ENCODE measurements at regions not wholly inside any gene's neighbourhood (a gene's known extent, or its start where the extent isn't known, plus 50 kb on each side); places are given as distances from the start of the nearest gene placed in this dataset.
"Not testable (repeated sequence)": the region's sequence is repeated elsewhere in the genome, so short reads cannot be mapped to it uniquely, and the experiment has no call there.

DNA sequence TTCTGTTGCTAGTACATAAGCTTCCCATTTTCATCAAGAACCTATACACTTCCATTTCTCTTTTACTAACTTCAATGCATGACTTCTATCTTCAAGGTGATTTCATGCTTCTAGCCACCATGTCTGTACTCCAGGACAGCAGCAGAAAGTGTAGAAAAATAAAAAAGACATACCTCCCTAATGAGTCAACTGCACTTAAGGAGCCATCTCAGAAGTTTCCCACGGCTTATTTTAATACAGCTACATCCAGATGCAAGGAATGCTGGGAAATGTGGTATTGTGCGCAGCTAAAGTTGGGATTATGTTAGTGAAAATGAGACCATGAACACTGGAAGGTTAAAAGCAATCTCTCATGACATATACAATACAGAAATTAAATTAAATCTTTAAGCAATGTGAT, 264.7 kb upstream of the ZNF322 start:
- H3K4me3 Mint-ChIP-seq; CTCF ChIA-PET; H3K9me3 Mint-ChIP-seq; H3K27ac Mint-ChIP-seq; H3K27me3 Mint-ChIP-seq (ENCODE audit: low read depth); H3K36me3 Mint-ChIP-seq; DNase-seq (ENCODE audit: low spot score); H3K4me1 Mint-ChIP-seq; ATAC-seq; POLR2A ChIA-PET: not testable (repeated sequence)

DNA sequence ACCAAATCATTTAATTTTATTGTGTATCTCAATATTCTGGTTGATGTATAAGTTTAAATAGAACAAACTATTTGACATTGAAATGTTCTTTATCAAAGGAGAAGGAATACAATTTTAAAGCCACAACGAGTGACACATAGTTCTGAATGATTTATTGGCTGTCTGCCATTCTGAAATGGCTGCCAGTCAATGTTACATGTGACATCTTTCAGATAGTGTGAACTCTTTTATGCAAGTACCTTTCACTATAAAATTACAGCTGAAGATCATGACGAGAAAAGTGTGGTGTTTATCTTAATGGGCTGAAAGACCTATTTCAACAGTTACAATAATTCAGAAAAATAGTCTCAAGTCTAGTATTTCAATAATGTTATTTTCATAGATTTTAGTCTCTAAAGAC, 268.6 kb upstream of the ZNF322 start:
- H3K4me3 Mint-ChIP-seq; ATAC-seq; H3K9me3 Mint-ChIP-seq; H3K4me1 Mint-ChIP-seq; H3K27ac Mint-ChIP-seq; H3K36me3 Mint-ChIP-seq; POLR2A ChIA-PET; CTCF ChIA-PET; H3K27me3 Mint-ChIP-seq (ENCODE audit: low read depth); DNase-seq (ENCODE audit: low spot score): not testable (repeated sequence)

GRCh38 chr6:26937258-26937657, 277.7 kb upstream of the ZNF322 start:
- H3K4me1 Mint-ChIP-seq; POLR2A ChIA-PET; H3K27me3 Mint-ChIP-seq (ENCODE audit: low read depth); H3K27ac Mint-ChIP-seq; DNase-seq (ENCODE audit: low spot score); ATAC-seq; H3K9me3 Mint-ChIP-seq; H3K36me3 Mint-ChIP-seq; CTCF ChIA-PET; H3K4me3 Mint-ChIP-seq: not testable (repeated sequence)

- H3K4me1 Mint-ChIP-seq = peaks cover 15% of the 10 kb centered on the region; the same call in 1 of the 2 replicates
- ATAC-seq; H3K27ac Mint-ChIP-seq; H3K4me3 Mint-ChIP-seq; H3K36me3 Mint-ChIP-seq; POLR2A ChIA-PET; DNase-seq (ENCODE audit: low spot score); CTCF ChIA-PET; H3K27me3 Mint-ChIP-seq (ENCODE audit: low read depth); H3K9me3 Mint-ChIP-seq: not testable (repeated sequence)
These were observed 291.7 kb upstream of the ZNF322 start for GRCh38 chr6:26951211-26951610.

GRCh38 chr6:26956078-26956600, 291.4 kb upstream of the PRSS16 start:
- Mint-ChIP-seq H3K27ac (peak overlapping the region; percentile 94), H3K4me1 (peaks cover 14% of the 10 kb centered on the region; the same call in 1 of the 2 replicates), H3K4me3 (peak overlapping the region; percentile 80)
- H3K9me3 Mint-ChIP-seq; ATAC-seq; H3K36me3 Mint-ChIP-seq; H3K27me3 Mint-ChIP-seq (ENCODE audit: low read depth): not testable (repeated sequence)
- CTCF ChIA-PET = interaction anchor here (2.0 kb wide), 1 partner anchor 122 kb away, joined by 6 read pairs; no protein-coding TSS in a partner anchor
- peak; percentile 67 for TF ChIP-seq NFYB (CRISPR knock-in tag; conservative IDR thresholded peaks at IDR 0.05; ENCODE audit: low read depth)
- DNase-seq (ENCODE audit: low spot score) = peak; percentile 59
- POLR2A ChIA-PET = interaction anchor here (1.0 kb wide), 1 partner anchor 191 kb away, joined by 3 read pairs; a partner anchor contains a TSS

GRCh38 chr6:26956601-26957184, 290.8 kb upstream of the PRSS16 start:
- ATAC-seq = peak; percentile 46; the same call in 1 of the 2 replicates
- Mint-ChIP-seq H3K4me1 (peaks cover 14% of the 10 kb centered on the region; the same call in 1 of the 2 replicates), H3K4me3 (peak overlapping the region; percentile 80)
- not testable (repeated sequence) for H3K9me3 Mint-ChIP-seq; H3K27ac Mint-ChIP-seq; H3K36me3 Mint-ChIP-seq; H3K27me3 Mint-ChIP-seq (ENCODE audit: low read depth)
- peak; percentile 86 for DNase-seq (ENCODE audit: low spot score)
- TF ChIP-seq, protein P1, sequence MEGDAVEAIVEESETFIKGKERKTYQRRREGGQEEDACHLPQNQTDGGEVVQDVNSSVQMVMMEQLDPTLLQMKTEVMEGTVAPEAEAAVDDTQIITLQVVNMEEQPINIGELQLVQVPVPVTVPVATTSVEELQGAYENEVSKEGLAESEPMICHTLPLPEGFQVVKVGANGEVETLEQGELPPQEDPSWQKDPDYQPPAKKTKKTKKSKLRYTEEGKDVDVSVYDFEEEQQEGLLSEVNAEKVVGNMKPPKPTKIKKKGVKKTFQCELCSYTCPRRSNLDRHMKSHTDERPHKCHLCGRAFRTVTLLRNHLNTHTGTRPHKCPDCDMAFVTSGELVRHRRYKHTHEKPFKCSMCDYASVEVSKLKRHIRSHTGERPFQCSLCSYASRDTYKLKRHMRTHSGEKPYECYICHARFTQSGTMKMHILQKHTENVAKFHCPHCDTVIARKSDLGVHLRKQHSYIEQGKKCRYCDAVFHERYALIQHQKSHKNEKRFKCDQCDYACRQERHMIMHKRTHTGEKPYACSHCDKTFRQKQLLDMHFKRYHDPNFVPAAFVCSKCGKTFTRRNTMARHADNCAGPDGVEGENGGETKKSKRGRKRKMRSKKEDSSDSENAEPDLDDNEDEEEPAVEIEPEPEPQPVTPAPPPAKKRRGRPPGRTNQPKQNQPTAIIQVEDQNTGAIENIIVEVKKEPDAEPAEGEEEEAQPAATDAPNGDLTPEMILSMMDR (IDR thresholded peaks at IDR 0.05) = peak; percentile 38; the same call in 1 of the 2 replicates
- peak; percentile 16; the same call in 1 of the 2 replicates for TF ChIP-seq MAX (CRISPR knock-in tag; IDR thresholded peaks at IDR 0.05)
- 0 out of 2 replicates have a peak, but pooled peaks have one; percentile 33 for TF ChIP-seq FOXP1 (CRISPR knock-in tag; IDR thresholded peaks at IDR 0.05; ENCODE audit: borderline replicate concordance)
- TF ChIP-seq, protein P2, sequence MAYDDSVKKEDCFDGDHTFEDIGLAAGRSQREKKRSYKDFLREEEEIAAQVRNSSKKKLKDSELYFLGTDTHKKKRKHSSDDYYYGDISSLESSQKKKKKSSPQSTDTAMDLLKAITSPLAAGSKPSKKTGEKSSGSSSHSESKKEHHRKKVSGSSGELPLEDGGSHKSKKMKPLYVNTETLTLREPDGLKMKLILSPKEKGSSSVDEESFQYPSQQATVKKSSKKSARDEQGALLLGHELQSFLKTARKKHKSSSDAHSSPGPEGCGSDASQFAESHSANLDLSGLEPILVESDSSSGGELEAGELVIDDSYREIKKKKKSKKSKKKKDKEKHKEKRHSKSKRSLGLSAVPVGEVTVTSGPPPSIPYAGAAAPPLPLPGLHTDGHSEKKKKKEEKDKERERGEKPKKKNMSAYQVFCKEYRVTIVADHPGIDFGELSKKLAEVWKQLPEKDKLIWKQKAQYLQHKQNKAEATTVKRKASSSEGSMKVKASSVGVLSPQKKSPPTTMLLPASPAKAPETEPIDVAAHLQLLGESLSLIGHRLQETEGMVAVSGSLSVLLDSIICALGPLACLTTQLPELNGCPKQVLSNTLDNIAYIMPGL (CRISPR knock-in tag; IDR thresholded peaks at IDR 0.05) = peak; percentile 88; the same call in 1 of the 2 replicates
- ChIA-PET POLR2A (interaction anchor here (1.0 kb wide), 1 partner anchor 190 kb away, joined by 3 read pairs; a partner anchor contains a TSS), CTCF (interaction anchor here (2.0 kb wide), 1 partner anchor 122 kb away, joined by 6 read pairs; no protein-coding TSS in a partner anchor)

- DNase-seq (ENCODE audit: low spot score); H3K27me3 Mint-ChIP-seq (ENCODE audit: low read depth); H3K9me3 Mint-ChIP-seq; H3K4me1 Mint-ChIP-seq; POLR2A ChIA-PET; ATAC-seq; H3K36me3 Mint-ChIP-seq: not testable (repeated sequence)
- Mint-ChIP-seq H3K27ac (peak overlapping the region; percentile 54; the same call in 1 of the 2 replicates), H3K4me3 (peak overlapping the region; percentile 77)
- CTCF ChIA-PET = interaction anchor here (2.0 kb wide), 1 partner anchor 121 kb away, joined by 6 read pairs; no protein-coding TSS in a partner anchor
These were observed 289.9 kb upstream of the PRSS16 start for GRCh38 chr6:26957399-26958127.

DNA sequence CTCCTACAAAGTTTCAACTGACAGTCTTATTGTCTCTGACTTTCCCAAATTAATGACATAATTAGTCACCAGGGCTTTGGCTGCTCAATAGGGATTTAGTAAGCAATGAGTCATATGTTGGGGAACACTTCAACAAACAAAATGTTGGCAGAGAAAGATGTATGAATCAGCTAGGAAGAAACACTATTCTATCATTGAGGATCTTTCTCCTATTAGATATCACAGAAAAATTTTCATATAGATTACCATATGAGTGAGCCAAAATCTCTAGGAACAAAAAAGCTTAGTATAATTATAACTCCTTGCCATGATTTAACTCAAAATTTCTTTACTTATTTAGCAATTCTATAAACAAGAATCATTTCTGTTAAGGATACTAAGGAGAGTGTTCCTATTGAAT, 286.3 kb upstream of the PRSS16 start:
- ATAC-seq; H3K4me1 Mint-ChIP-seq; DNase-seq (ENCODE audit: low spot score); H3K27ac Mint-ChIP-seq; H3K27me3 Mint-ChIP-seq (ENCODE audit: low read depth); CTCF ChIA-PET; H3K4me3 Mint-ChIP-seq; H3K36me3 Mint-ChIP-seq; POLR2A ChIA-PET; H3K9me3 Mint-ChIP-seq: not testable (repeated sequence)

Data from WTC11 (cell line).